ENCODE measurements at regions not wholly inside any gene's neighbourhood (a gene's known extent, or its start where the extent isn't known, plus 50 kb on each side); places are given as distances from the start of the nearest gene placed in this dataset.

GRCh38 chr5:124810396-124811006, 64.1 kb upstream of the ZNF608 start:
- CTCF ChIA-PET, result no interaction called here
- H3K36me3 ChIP-seq (ENCODE audit: control insufficient read depth in 2 of 2, insufficient read depth in 2 of 2, low read length in 1 of 2), result no peaks in the 10 kb centered on the region
- H2AFZ ChIP-seq (ENCODE audit: control insufficient read depth, low read depth, low read length), result no peak overlapping the region
- no peaks in the 10 kb centered on the region for H3K79me2 ChIP-seq (ENCODE audit: control insufficient read depth, insufficient read depth, low read length)
- intact Hi-C loops (cut with micrococcal nuclease; ENCODE audit: unreplicated experiment), result no loop called here
- SMC1A ChIA-PET (ENCODE audit: uncharacterized antibody, unreplicated experiment), result interaction anchor here (0.7 to 1.8 kb wide), 3 partner anchors 13 to 110 kb away, joined by 3 to 8 read pairs (median 3); no protein-coding TSS in a partner anchor
- H3K9me3 ChIP-seq (replicated peaks; ENCODE audit: control insufficient read depth, insufficient read depth, low read length), result no peaks in the 10 kb centered on the region
- TF ChIP-seq SIN3A (IDR thresholded peaks at IDR 0.05; ENCODE audit: low read depth, low read length), result no peak
- TF ChIP-seq SMAD5 (IDR thresholded peaks at IDR 0.05; ENCODE audit: low read depth), result no peak
- no peak for TF ChIP-seq CTCF (IDR thresholded peaks at IDR 0.05 in 2 of 3, conservative IDR thresholded peaks at IDR 0.05 in 1 of 3; ENCODE audit: control insufficient read depth in 2 of 3, extremely low read depth in 1 of 3, insufficient read depth in 1 of 3, low read depth in 3 of 3, low read length in 3 of 3)
- TF ChIP-seq KDM1A (IDR thresholded peaks at IDR 0.05; ENCODE audit: borderline replicate concordance), result no peak
- no peak for TF ChIP-seq FOS (IDR thresholded peaks at IDR 0.05; ENCODE audit: borderline replicate concordance, extremely low read depth, insufficient read length)
- TF ChIP-seq PRDM15 (CRISPR knock-in tag; IDR thresholded peaks at IDR 0.05), result no peak
- TF ChIP-seq, protein P1, sequence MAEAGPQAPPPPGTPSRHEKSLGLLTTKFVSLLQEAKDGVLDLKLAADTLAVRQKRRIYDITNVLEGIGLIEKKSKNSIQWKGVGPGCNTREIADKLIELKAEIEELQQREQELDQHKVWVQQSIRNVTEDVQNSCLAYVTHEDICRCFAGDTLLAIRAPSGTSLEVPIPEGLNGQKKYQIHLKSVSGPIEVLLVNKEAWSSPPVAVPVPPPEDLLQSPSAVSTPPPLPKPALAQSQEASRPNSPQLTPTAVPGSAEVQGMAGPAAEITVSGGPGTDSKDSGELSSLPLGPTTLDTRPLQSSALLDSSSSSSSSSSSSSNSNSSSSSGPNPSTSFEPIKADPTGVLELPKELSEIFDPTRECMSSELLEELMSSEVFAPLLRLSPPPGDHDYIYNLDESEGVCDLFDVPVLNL (IDR thresholded peaks at IDR 0.05; ENCODE audit: low read depth, low read length), result no peak
- no peak for TF ChIP-seq MTA2 (IDR thresholded peaks at IDR 0.05; ENCODE audit: low read depth)
- TF ChIP-seq, protein P2, sequence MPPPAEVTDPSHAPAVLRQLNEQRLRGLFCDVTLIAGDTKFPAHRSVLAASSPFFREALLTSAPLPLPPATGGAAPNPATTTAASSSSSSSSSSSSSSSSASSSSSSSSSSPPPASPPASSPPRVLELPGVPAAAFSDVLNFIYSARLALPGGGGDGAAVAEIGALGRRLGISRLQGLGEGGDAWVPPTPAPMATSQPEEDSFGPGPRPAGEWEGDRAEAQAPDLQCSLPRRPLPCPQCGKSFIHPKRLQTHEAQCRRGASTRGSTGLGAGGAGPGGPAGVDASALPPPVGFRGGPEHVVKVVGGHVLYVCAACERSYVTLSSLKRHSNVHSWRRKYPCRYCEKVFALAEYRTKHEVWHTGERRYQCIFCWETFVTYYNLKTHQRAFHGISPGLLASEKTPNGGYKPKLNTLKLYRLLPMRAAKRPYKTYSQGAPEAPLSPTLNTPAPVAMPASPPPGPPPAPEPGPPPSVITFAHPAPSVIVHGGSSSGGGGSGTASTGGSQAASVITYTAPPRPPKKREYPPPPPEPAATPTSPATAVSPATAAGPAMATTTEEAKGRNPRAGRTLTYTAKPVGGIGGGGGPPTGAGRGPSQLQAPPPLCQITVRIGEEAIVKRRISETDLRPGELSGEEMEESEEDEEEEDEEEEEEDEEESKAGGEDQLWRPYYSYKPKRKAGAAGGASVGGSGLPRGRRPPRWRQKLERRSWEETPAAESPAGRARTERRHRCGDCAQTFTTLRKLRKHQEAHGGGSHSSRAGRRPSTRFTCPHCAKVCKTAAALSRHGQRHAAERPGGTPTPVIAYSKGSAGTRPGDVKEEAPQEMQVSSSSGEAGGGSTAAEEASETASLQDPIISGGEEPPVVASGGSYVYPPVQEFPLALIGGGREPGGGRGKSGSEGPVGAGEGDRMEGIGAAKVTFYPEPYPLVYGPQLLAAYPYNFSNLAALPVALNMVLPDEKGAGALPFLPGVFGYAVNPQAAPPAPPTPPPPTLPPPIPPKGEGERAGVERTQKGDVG (CRISPR knock-in tag; IDR thresholded peaks at IDR 0.05), result no peak
- no peak for TF ChIP-seq SUZ12 (IDR thresholded peaks at IDR 0.05; ENCODE audit: unreplicated experiment)
- TF ChIP-seq HDAC6 (IDR thresholded peaks at IDR 0.05; ENCODE audit: unreplicated experiment), result no peak
- TF ChIP-seq FOXM1 (IDR thresholded peaks at IDR 0.05; ENCODE audit: low read depth, low read length), result no peak
- TF ChIP-seq YY1 (IDR thresholded peaks at IDR 0.05; ENCODE audit: low read depth, low read length), result no peak
- no peak overlapping the region for H3K9ac ChIP-seq (ENCODE audit: control insufficient read depth, insufficient read depth, low read length)
- ATAC-seq, result no peak
- DNase-seq (ENCODE audit: low read depth, low spot score), result no peak
- 66% methylated on average over 3 of the region's 3 CpGs for WGBS (ENCODE audit: insufficient coverage, insufficient replicate concordance, low lambda C conversion rate, missing lambda C conversion rate)
- H3K27me3 ChIP-seq (replicated peaks in 1 of 2; ENCODE audit: control insufficient read depth in 2 of 2, insufficient read depth in 2 of 2, low read length in 1 of 2), result no peaks in the 10 kb centered on the region
- RAD21 ChIA-PET (ENCODE audit: unreplicated experiment), result interaction anchor here (1.1 kb wide), 1 partner anchor 98 kb away, joined by 3 read pairs; no protein-coding TSS in a partner anchor
- H3K27ac ChIP-seq (ENCODE audit: control insufficient read depth, insufficient read depth), result no peak overlapping the region
- no peak overlapping the region for H3K4me3 ChIP-seq
- no peak for FAIRE-seq
- BruUV-seq (replicated peaks), result no TSS peak
- H4K20me1 ChIP-seq (ENCODE audit: control insufficient read depth, insufficient read depth), result no peaks in the 10 kb centered on the region
- in situ Hi-C loops (cut with MboI), result no loop called here
- H3K4me1 ChIP-seq (ENCODE audit: control insufficient read depth, insufficient read depth, low read length), result no peaks in the 10 kb centered on the region
- no peak overlapping the region for H3K4me2 ChIP-seq (ENCODE audit: control insufficient read depth, insufficient read depth)
- POLR2A ChIA-PET, result no interaction called here

Measured in GM12878 (cell line).